HCT116 (cell line): ENCODE measurements at regions not wholly inside any gene's neighbourhood (a gene's known extent, or its start where the extent isn't known, plus 50 kb on each side); places are given as distances from the start of the nearest gene placed in this dataset.

Experiments
- ATAC-seq: fragments of 200-7000 bp; cut with Tn5 transposase; 2 replicates; pipeline ENCODE4 v1.9.1; 2020; ENCODE audit warnings: mild to moderate bottlenecking, moderate library complexity
- BruUV-seq: library from RNA; stranded (reverse); fragments of 400-500 nt; replicated peaks from 2 replicates; lab custom pipeline; 2021; lab: Mats Ljungman, UMichigan
- CTCF ChIA-PET: fragments of 300-600 bp; sonication (Branson Sonifier 250); formaldehyde crosslinking; loops from one replicate; lab custom pipeline; 2021; ENCODE audit warnings: antibody characterized with exemption; lab: Charles Lee
- POLR2A ChIA-PET: fragments of 300-600, 350-600 bp; sonication (Branson Sonifier 250); formaldehyde crosslinking; loops from one replicate; lab custom pipeline; 2021; ENCODE audit warnings: antibody characterized with exemption; lab: Charles Lee
- RAD21 ChIA-PET, 2 experiments: fragments of 300-600 bp; sonication (Branson Sonifier 250); formaldehyde crosslinking; loops; one replicate each; lab custom pipeline; 2023; ENCODE audit warnings: low total read pairs in 2 of 2; ENCODE audit not compliant: uncharacterized antibody in 2 of 2, unreplicated experiment in 2 of 2, low non-redundant PET in 1 of 2; lab: Charles Lee
- DNase-seq: peaks from one replicate; pipeline ENCODE4 v3.0.0-alpha.2; 2010; ENCODE audit warnings: low read depth, low spot score
- H2AFZ ChIP-seq: fragments of 200-600 bp; shearing (Covaris generic), sonication (generic); 2 replicates; pipeline ENCODE4 v1.6.1; 2017; ENCODE audit warnings: low read depth, mixed run types, mixed read lengths, antibody characterized with exemption, low read length; ENCODE audit not compliant: poor library complexity, severe bottlenecking
- H3K27ac ChIP-seq: 2 replicates; pipeline ENCODE4 v1.5.1; 2012; ENCODE audit warnings: low read depth, low read length
- H3K27me3 ChIP-seq: fragments of 200-600 bp; sonication (generic); 2 replicates; pipeline ENCODE4 v1.6.1; 2016; ENCODE audit warnings: mixed run types, low read length, mixed read lengths; ENCODE audit not compliant: insufficient read depth
- H3K36me3 ChIP-seq, 2 experiments: fragments of 200-500 bp in 1 of 2; fragments of 200-600 bp in 1 of 2; sonication (Bioruptor generic) in 1 of 2; sonication (generic) in 1 of 2; 2 replicates each; pipeline versions ENCODE4 v1.5.1 to v1.6.1; 2014 to 2016; ENCODE audit warnings: low read length in 2 of 2, inconsistent platforms in 1 of 2, mixed read lengths in 1 of 2, mixed run types in 1 of 2; ENCODE audit not compliant: insufficient read depth in 2 of 2, control insufficient read depth in 1 of 2
- H3K4me1 ChIP-seq, 2 experiments: fragments of 200-600 bp in 1 of 2; sonication (generic) in 1 of 2; 2 replicates each; pipeline versions ENCODE4 v1.5.1 to v1.6.1; 2012 to 2017; ENCODE audit warnings: low read length in 2 of 2, inconsistent platforms in 1 of 2, mild to moderate bottlenecking in 1 of 2, mixed read lengths in 1 of 2, mixed run types in 1 of 2, moderate library complexity in 1 of 2; ENCODE audit not compliant: insufficient read depth in 2 of 2, control insufficient read depth in 1 of 2
- H3K4me2 ChIP-seq: fragments of 200-600 bp; sonication (generic); 2 replicates; pipeline ENCODE4 v1.6.1; 2017; ENCODE audit warnings: mixed run types, low read length, mixed read lengths
- H3K4me3 ChIP-seq, 2 experiments: fragments of 200-600 bp in 1 of 2; sonication (generic) in 1 of 2; replicated peaks in 1 of 2; 2 replicates each; pipeline ENCODE4 v1.5.1; 2011 to 2016; ENCODE audit warnings: low read length in 2 of 2, control low read depth in 1 of 2, low read depth in 1 of 2, mild to moderate bottlenecking in 1 of 2, mixed read lengths in 1 of 2, mixed run types in 1 of 2
- H3K79me2 ChIP-seq: fragments of 200-600 bp; sonication (generic); 2 replicates; pipeline ENCODE4 v1.6.1; 2017; ENCODE audit warnings: mild to moderate bottlenecking, mixed run types, low read length, moderate library complexity, mixed read lengths; ENCODE audit not compliant: insufficient read depth
- H3K9ac ChIP-seq: fragments of 200-600 bp; sonication (generic); 2 replicates; pipeline ENCODE4 v1.6.1; 2016; ENCODE audit warnings: low read length, mixed read lengths
- H3K9me2 ChIP-seq: fragments of 200-600 bp; sonication (generic), shearing (Covaris generic); 2 replicates; pipeline ENCODE4 v1.6.1; 2017; ENCODE audit warnings: mixed run types, mild to moderate bottlenecking, moderate library complexity; ENCODE audit not compliant: insufficient read depth
- H3K9me3 ChIP-seq, 2 experiments: fragments of 200-500 bp in 1 of 2; fragments of 200-600 bp in 1 of 2; sonication (Bioruptor generic) in 1 of 2; sonication (generic) in 1 of 2; 2 replicates each; pipeline ENCODE4 v1.6.1; 2014 to 2017; ENCODE audit warnings: low read length in 2 of 2, mixed read lengths in 2 of 2, inconsistent platforms in 1 of 2, low read depth in 1 of 2, mild to moderate bottlenecking in 1 of 2, mixed run types in 1 of 2, moderate library complexity in 1 of 2; ENCODE audit not compliant: control insufficient read depth in 1 of 2, insufficient read depth in 1 of 2
- H4K20me1 ChIP-seq: fragments of 200-600 bp; sonication (generic), shearing (Covaris generic); 2 replicates; pipeline ENCODE4 v1.6.1; 2017; ENCODE audit warnings: mixed run types, mild to moderate bottlenecking, moderate library complexity; ENCODE audit not compliant: insufficient read depth
- CBX3 ChIP-seq: IDR thresholded peaks from 2 replicates; pipeline ENCODE4 v1.6.1; 2012; ENCODE audit warnings: low read depth
- EGR1 ChIP-seq: IDR thresholded peaks from 2 replicates; pipeline ENCODE4 v1.6.1; 2012; ENCODE audit warnings: low read depth
- ELF1 ChIP-seq: IDR thresholded peaks from 2 replicates; pipeline ENCODE4 v1.6.1; 2012; ENCODE audit warnings: low read depth, borderline replicate concordance
- EZH2 ChIP-seq: fragments of 200-600 bp; sonication (generic); IDR thresholded peaks from 2 replicates; pipeline ENCODE4 v1.6.1; 2017; ENCODE audit warnings: antibody characterized with exemption, mixed run types
- EZH2phosphoT487 ChIP-seq: fragments of 200-600 bp; IDR thresholded peaks from 2 replicates; pipeline ENCODE4 v1.6.1; 2018; ENCODE audit warnings: antibody characterized with exemption, borderline replicate concordance
- FOSL1 ChIP-seq: IDR thresholded peaks from 2 replicates; pipeline ENCODE4 v1.6.1; 2012; ENCODE audit warnings: low read depth
- POLR2A ChIP-seq: IDR thresholded peaks from 2 replicates; pipeline ENCODE4 v1.7.0; 2011; ENCODE audit warnings: borderline replicate concordance; ENCODE audit not compliant: insufficient read depth, insufficient read length; ENCODE audit errors: extremely low read depth
- RAD21 ChIP-seq: IDR thresholded peaks from 2 replicates; pipeline ENCODE4 v1.6.1; 2012; ENCODE audit warnings: low read depth, mild to moderate bottlenecking
- SIN3A ChIP-seq: IDR thresholded peaks from 2 replicates; pipeline ENCODE4 v1.6.1; 2012; ENCODE audit warnings: low read depth
- SP1 ChIP-seq: IDR thresholded peaks from 2 replicates; pipeline ENCODE4 v1.6.1; 2012; ENCODE audit warnings: low read depth
- SRF ChIP-seq: IDR thresholded peaks from 2 replicates; pipeline ENCODE4 v1.6.1; 2012; ENCODE audit warnings: low read depth
- YY1 ChIP-seq: IDR thresholded peaks from 2 replicates; pipeline ENCODE4 v1.6.1; 2011; ENCODE audit warnings: low read length, low read depth, moderate library complexity, mild to moderate bottlenecking; ENCODE audit not compliant: insufficient replicate concordance; ENCODE audit errors: extremely low read depth
- ZFX ChIP-seq: fragments of 450-650 bp; IDR thresholded peaks from 2 replicates; pipeline ENCODE4 v1.6.1; 2017
- ZNF274 ChIP-seq: fragments of 200-500 bp; sonication (Bioruptor generic); IDR thresholded peaks from 2 replicates; pipeline ENCODE4 v1.6.1; 2014; ENCODE audit warnings: mild to moderate bottlenecking, low read depth, low read length, inconsistent platforms
- intact Hi-C: fragments of 100-400 bp; cut with micrococcal nuclease; formaldehyde crosslinking; loops from 2 replicates; pipeline ENCODE4 v1.10.0; 2022

DNA sequence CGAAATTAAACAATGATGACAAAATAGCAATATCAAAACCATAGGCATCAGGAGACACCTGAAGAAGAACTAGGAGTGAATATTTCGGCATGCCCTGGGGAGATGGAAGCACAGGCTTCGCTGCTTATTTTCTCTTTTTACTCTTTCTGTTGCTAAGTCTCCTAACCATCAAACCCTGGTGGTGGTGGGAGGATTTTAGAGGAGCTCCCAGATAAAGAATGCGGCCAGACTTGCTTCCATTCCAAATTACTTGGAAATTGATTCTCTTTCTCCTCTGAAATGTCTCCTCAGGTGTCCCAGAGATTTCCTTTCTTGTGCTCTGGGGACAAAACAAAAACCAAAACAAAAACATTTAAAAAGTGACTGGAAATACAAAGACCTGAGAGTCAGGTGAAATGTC, 243.0 kb downstream of the KBTBD8 start:
- no peak for TF ChIP-seq EZH2
- TF ChIP-seq SIN3A, result no peak
- no peak for TF ChIP-seq POLR2A
- no peak for TF ChIP-seq YY1
- no peak for TF ChIP-seq EZH2phosphoT487
- TF ChIP-seq ZNF274, result no peak
- no peak for TF ChIP-seq FOSL1
- TF ChIP-seq EGR1, result no peak
- no peak for TF ChIP-seq RAD21
- TF ChIP-seq SP1, result no peak
- no peak for TF ChIP-seq ZFX
- no peak for TF ChIP-seq CBX3
- no peak overlapping the region for H3K4me2 ChIP-seq
- H3K27me3 ChIP-seq, result peaks cover 47% of the 10 kb centered on the region
- no peak for ATAC-seq
- H3K9me2 ChIP-seq, result no peaks in the 10 kb centered on the region
- H3K9me3 ChIP-seq, result no peaks in the 10 kb centered on the region
- H3K79me2 ChIP-seq, result no peaks in the 10 kb centered on the region
- ChIA-PET RAD21 (no interaction called here), POLR2A (no interaction called here), CTCF (no interaction called here)
- H3K4me3 ChIP-seq, result no peak overlapping the region
- no peak overlapping the region for H2AFZ ChIP-seq
- H4K20me1 ChIP-seq, result no peaks in the 10 kb centered on the region
- H3K4me1 ChIP-seq, result no peaks in the 10 kb centered on the region
- H3K27ac ChIP-seq, result no peak overlapping the region
- DNase-seq, result no peak
- intact Hi-C loops, result no loop called here
- no peaks in the 10 kb centered on the region for H3K36me3 ChIP-seq
- BruUV-seq, result no TSS peak
- no peak overlapping the region for H3K9ac ChIP-seq

GRCh38 chr3:67244130-67244529, 246.0 kb downstream of the KBTBD8 start:
- no peak for ATAC-seq
- ChIA-PET RAD21 (no interaction called here), CTCF (no interaction called here), POLR2A (no interaction called here)
- H3K4me2 ChIP-seq, result no peak overlapping the region
- no peaks in the 10 kb centered on the region for H3K9me3 ChIP-seq
- no peaks in the 10 kb centered on the region for H4K20me1 ChIP-seq
- no peak overlapping the region for H3K4me3 ChIP-seq
- DNase-seq, result no peak
- no TSS peak for BruUV-seq
- no peak overlapping the region for H3K9ac ChIP-seq
- H3K27ac ChIP-seq, result no peak overlapping the region
- no peak overlapping the region for H2AFZ ChIP-seq
- TF ChIP-seq ELF1, result no peak
- no peak for TF ChIP-seq SRF
- H3K9me2 ChIP-seq, result no peaks in the 10 kb centered on the region
- H3K36me3 ChIP-seq, result no peaks in the 10 kb centered on the region
- intact Hi-C loops, result no loop called here
- no peaks in the 10 kb centered on the region for H3K79me2 ChIP-seq
- H3K4me1 ChIP-seq, result no peaks in the 10 kb centered on the region
- H3K27me3 ChIP-seq, result peaks cover 31% of the 10 kb centered on the region
